DMS79 treated with DMSO at 0.1 percent for 48 hours (cell line): ENCODE measurements at regions not wholly inside any gene's neighbourhood (a gene's known extent, or its start where the extent isn't known, plus 50 kb on each side); places are given as distances from the start of the nearest gene placed in this dataset.
A peak's percentile ranks its signal among the peaks of the same experiment; 100 is the strongest.

Experiments used
- DNase-seq: peaks from one replicate; lab custom pipeline; 2025; lab: John Stamatoyannopoulos, UW

DNA sequence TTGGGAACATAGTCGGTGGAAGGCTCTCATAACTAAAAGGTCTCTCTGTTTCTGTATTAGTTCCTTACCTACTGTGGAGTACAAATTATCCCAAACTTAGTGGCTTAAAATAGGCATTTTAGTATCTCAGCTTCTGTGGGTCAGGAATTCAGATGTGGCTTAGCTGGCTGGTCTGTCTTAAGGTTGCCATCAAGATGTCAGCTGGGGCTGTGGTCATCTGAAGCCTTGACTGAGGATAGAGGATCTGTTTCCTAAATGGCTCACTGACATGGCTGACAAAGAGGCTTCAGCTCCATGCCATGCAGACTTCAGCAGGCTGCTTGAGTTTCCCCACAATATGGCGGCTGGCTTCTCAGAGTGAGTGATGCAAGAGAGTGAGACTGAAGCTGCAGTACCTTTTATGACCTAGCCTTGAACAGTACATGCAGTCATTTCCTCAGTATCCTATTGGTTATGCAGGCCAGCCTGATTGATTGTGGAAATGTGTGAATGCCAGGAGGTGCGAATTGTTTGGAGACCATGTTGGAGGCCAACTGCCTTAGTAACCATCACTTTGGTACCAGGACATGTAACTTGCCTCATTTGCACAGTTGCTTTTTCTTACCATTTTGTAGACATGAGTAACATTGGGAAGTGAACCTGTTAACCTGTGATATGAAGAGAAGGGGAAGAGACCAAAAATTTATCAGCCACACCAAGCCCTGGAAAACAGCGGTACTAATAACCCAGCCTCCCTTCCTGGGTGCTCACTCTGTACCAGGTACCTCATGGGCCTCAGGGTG is 152.8 kb upstream of the IER5L start:
- DNase-seq = no peak

DNA sequence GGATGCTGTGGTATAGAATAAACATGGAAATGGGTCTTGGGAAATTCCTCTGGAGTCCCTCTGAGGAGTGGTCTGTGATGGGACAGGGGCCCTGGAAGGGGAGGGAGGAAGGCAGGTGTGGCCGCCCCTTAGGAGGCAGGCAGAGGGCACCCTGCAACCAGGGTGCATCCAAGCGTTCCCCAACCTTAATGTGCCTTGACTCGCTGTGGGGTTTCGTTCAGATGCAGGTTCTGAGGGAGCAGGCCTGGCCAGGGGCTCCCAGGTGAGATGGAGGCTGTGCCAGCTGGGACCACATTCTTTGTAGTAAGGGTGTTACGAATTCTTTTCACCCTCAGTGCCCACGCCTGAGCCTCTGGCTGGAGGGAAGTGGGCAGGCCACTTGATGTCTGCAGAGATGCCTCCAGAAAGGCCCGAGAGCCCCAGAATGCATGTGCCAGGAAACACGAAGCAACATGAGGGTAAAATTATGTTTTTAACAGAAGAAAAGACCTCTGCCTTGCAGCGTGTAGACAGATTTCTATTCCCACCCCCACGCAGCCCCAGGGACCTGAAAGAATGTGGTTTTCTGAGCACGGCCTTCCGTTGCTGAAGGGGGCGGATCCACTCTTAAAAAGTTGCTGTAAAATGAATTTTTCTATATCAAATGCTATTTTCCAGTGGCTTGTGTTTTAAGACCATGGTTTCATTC is 150.4 kb upstream of the IER5L start:
- DNase-seq = no peak

DNA sequence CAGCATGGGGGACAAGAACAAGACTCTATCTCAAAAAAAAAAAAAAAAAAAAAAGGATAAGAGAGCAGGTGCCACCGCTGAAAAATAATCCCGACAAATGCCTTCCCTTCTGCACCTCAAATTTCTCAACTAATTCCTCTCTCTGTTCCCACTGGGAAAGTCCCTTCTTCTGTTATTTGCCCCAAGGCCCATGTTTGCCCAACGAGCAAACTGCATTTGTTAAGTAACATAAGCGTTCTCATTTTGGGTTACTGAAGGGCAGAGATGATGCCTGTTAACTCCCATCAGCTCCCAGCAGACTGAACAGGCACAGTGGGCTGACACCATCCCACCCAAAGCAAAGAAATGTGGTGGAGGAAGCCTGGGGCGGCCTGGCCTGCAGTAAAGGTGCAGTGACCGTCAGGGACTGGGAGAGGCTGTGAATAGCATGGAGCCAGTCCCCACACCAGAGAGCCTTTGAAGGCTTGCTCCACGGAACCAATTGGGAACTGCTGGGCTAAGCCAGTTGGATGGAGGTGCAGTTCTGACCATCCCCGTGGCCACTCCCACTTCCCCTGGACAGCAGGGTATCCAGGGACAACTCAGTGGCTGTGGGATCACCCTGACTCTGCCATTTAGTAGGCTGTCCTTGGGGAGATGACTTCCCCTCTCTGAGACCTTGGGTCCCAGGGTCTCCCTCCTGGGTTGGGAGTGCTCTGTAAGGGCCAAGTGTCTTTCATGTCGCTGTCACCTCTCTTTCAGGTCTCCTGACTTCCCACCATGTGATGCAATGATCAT is 149.7 kb upstream of the IER5L start:
- DNase-seq = no peak

DNA sequence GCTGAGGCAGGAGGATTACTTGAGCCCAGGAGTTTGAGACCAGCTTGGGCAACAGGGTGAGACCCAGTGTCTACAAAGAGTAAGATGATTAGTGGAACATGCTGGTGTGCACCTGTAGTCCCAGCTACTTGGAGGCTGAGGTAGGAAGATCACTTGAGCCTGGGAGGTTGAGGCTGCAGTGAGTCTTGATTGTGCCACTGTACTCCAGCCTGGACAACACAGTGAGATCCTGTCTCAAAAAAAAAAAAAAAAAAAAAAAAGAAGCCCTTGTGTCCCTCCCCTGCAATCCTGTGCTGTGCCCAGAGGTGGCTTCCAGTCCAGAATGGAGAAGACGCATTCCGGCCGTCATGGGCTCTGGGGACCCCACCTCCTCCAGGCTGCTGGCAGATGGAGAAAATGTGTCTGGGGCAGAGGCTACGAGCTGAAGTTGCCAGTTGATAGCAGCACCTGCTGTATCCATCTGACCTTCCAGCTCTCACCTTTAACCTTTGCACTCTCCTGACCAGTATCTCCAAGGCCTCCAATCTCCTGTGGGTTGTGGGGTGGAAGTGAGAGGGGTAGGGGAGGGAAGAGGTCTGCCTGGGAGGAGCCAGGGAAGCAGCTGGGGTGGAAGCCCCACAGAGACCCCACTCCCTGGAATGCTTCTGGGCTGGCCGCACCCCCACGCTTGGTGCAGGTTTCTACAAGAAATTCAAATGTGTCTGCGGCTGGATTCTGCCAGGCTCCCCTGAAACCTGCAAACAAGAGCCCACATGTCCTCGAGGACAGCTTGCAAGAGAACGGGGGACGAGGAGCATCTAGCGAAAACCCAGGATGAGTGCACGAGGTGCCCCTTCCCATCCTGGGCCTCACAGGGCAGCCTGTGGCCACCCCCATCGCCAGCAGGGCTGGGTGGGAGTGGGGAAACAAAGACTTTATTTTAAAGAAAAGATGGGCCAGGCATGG is 148.3 kb upstream of the IER5L start:
- no peak for DNase-seq

DNA sequence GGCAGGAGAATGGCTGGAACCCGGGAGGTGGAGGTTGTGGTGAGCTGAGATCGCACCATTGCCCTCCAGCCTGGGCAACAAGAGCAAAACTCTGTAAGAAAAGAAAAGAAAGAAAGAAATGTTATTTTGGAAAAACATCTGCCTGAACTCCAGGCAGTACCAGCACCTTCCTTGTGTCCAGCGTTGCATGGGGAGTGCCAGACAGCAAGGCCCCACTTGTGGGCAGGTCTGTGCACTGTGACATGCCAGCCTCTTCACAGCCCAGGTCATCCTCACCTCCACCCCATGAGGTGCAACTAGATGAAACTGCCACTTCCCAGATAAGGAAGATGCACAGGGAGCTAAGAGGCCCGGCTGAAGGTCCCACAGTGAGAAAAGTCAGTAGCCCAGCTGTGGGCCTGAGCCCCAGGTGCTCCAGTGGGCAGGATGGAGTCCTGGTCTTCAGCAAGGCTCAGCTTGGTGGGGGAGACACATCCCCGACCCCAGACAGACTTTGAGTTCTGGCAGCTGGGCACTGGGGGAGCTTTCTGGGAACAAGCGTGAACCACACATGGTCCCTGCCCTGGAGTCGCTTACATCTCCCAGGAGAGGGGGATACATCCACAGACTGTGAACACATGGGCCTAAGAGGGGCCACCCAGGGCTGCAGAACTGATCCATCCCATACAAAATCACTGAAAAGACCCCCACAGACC is 146.9 kb upstream of the IER5L start:
- DNase-seq = no peak

DNA sequence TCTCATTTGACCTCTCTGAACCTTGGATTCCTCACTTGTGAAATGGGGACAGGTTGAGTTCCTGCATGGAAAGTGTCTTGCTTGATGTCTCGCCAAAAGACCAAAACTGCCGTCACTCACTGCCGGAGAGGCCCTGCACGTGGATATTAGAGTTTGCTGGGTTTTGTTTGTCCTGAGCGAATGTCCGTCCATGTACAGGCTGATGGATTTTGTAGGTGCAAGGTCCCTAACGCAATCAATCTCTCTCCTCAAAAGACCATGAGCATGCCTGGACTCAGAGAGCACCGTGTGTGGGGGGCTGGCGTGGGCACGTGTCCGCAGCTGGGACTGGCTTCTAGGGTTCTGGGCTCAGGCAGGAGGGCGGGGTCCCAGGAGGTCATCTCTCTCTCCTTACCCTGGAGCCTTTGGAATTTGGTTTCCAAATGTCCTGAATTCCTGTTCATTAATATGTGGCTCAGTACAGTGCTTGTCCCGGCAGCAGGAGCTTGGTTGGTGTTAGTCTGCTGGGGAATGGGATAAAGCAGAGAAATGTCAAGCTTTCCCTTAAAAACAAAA is 146.0 kb upstream of the IER5L start:
- DNase-seq = no peak

DNA sequence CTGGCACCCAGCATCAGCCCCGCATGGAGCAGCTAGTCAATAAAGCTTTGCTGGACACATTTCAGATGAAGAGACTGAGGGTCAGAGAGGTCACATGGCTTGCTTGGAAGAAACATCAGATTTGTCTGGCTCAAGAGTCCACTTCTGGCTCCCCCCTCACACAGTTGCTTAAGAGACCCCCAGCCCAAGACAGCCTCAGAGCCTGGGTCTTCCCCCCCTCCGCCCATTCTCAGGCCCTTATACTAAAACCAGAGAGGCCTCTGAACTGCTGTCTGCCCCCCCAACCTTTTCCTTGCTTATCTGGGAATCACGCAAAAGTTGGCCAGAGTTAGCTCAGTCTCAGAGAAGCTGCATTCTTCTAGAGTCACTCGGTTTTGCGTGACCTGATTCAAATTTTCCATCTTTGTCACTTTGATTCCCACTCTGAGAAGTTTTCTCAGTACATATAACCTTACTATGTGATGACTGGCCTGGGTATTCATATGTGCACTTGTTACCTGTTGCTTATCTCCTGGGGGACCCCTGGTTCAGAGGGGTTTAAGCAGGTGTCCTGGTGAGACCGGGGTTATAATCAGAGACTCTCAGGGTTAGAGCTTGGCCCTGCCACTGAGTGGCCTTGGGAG is 145.4 kb upstream of the IER5L start:
- no peak for DNase-seq

DNA sequence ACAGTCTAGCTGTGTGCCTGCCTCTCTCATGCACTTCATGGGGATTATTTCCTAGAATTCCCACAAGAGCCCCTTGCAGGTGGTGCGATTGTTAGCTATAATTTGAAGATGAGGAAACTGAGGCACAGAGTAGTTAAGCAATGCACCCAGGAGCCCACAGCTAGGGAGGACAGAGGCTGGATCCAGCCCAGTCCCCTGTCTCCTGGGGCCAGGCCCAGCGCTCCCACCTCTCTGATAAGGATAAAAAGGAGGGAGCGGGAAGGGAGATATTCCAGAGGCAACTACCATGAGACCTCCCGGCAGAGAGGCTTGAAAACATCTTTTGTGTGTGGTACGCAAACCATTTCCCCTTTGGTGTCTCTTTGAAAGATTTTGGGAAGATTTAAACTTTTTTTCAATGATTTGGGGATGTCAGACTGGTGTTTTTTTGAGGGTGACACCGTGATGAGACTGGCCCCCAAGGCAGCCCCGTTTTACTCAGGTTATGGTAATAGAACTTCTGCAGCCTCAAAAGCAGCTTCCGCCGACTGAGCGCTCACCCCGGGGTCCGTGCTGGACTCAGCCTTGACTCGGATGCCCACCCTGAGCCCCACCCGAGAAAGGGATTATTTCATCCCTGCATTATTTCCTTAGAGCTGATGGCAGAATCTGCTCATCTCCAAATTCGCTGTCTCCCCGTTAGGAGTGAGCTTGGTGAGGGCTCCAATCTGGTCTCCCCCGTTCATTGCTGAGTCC is 144.7 kb upstream of the IER5L start:
- no peak for DNase-seq

DNA sequence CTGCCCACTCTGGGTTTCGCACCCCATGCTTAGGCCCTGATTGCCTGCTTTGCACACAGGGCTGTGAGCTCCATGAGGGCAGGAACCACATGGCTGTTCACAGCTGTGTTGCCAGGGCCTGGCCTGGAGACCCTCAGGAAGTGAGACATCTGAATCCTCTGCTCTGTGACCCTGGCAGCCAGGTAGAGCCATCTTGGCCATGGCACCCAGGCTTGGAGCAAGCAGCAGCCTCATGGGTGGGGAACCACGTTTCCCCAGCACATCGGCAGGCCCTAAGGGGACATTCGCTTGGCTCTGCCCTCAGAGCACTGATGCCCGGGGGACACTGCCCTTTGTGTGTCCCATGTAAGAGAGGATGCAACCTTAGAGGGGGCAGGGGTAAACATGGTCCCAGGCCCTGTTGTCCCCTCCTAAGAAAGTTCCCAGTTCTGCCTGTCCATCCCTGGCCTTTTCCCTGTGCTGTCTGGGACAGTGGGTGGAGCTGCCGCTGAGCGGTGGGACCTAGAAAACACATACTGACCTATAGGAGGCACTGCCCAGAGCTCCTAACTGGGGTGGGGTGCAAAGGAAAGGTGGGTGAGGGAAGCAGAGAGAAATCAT is 144.1 kb upstream of the IER5L start:
- DNase-seq = no peak

DNA sequence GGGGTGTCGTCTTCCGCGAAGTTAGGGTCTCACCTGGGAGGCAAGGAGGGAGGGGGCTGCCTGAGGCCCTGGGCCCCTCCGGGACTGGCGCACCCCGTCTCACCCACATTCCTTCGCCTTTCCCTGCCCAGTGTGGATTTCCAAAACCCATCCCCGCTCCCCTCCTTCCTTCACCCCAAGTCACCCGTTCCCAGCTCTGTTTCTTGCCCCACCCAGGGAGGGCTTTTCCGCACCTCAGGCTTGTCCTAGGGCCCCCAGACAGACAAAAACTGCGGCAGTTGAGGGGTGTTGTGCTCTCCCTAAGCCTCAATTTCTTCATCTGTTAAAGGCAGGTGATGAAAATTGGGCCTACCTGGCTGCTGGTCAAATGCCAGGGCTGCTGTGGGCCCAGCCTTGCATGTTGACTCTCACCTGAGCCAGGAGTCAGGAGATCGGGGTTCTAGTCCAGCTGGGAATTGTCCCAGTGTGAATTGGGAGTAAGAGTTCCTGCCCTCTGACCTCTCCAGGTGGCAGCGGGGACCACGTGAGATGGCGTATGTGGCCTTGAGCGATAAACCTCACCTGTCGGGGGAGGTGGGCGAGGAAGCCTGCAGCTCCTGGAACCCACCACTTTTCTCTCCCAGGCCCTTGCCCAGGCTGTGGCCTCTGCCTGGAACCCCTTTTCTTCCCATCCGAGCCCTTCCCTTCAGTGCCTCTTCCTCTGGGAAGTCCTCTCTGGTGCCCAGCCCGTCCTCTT is 143.4 kb upstream of the IER5L start:
- no peak for DNase-seq

DNA sequence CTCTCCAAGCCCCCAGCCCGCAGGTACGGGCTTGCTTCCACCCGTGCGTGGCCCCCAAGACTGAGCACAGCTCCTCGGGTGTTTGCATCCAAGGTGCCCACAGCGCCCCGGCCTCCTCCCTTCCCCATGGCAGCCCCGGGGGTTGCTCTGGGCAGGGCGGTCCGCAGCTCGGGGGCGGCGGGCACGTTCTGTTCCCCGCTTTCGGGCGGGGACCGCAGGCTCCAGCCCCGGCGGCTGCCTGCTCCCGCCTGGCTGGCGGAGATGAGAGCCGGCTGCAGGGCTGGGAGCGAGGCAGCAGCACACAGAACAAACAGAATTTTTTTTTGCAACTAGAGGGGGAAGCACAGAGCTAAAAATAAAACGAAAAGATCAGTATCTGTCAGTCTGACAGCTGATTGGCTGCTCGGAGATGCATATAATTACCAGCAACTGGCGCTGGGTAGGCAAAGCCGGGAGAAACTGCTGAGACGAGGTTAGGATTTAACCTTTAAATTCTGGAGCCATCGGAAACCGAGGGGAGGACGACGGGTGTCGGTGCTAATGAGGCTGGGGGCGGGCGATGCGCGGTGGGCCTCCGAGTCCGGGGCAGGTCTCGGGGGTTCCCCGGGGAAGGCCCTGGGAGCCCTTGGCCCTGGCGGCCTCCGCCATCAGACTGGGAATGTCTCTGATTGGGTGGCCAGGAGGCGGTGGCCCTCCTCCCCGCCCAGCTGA is 142.7 kb upstream of the IER5L start:
- DNase-seq = peak; percentile 96

DNA sequence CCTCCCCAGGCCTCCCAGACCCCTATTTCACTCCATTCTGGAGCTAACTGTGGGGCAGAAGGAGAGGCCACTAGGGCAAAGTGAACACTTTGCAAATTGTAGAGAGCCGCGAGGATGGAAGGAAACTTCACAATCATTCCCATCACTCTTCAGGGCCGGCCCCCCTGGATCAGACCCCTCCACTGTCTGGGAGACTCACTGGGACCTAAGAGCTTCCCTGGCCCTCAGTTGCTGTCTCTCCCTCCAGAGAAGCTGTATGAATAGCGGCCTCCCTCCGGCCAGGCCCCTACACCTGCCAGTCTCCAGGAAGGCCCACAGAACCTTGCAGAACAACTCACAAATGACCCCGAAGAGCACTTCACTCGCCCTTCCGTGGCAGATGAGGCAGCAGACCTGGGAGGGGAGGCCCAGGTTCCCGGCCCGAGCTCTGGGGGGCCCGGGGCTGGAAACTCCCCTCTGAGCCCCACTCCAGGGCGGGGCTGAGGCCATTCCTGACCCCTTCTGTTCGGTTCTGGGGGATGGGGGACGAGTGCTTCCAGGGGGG is 141.9 kb upstream of the IER5L start:
- DNase-seq = peak; percentile 61

DNA sequence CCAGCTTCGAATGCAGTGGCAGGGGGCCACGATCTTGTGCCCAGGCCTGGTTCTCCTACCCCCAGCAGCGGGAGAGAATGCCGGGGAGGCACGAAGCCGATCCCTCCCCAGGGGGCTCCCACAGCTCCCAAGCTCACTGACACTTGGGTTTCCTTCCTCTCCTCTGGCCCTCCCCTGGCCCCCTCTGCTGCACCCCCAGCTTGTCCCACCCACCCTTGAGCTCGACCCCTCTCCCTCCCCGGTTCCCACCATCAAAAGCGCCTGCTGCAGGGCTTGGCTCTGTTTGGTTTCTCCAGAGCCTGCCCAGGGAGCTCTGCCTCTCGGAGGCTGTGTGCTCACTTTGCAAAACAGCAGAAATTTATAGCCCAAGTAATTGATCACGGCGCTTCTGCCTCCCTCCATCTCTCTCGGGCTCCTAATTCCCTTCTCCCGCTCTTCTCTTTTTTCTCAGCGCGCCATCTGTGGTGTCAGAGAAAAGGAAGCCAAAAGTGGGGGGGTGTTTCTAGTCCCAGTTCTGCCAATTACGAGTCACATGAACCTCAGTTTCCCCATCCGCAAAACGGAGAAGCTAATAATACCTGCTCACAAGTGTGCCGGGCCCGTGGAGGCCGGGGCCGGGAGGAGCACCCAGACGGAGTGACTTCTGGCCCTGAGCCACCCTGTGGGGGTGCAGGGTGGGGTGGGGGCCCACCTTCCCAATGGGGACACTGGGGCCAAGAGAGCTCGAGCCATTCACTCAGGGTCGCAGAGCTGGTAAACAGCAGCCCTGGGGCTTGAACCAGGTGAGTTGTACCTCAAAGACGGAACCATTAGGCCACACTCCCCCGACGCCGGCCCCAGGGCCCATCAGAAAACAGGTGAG is 141.2 kb upstream of the IER5L start:
- DNase-seq = no peak

DNA sequence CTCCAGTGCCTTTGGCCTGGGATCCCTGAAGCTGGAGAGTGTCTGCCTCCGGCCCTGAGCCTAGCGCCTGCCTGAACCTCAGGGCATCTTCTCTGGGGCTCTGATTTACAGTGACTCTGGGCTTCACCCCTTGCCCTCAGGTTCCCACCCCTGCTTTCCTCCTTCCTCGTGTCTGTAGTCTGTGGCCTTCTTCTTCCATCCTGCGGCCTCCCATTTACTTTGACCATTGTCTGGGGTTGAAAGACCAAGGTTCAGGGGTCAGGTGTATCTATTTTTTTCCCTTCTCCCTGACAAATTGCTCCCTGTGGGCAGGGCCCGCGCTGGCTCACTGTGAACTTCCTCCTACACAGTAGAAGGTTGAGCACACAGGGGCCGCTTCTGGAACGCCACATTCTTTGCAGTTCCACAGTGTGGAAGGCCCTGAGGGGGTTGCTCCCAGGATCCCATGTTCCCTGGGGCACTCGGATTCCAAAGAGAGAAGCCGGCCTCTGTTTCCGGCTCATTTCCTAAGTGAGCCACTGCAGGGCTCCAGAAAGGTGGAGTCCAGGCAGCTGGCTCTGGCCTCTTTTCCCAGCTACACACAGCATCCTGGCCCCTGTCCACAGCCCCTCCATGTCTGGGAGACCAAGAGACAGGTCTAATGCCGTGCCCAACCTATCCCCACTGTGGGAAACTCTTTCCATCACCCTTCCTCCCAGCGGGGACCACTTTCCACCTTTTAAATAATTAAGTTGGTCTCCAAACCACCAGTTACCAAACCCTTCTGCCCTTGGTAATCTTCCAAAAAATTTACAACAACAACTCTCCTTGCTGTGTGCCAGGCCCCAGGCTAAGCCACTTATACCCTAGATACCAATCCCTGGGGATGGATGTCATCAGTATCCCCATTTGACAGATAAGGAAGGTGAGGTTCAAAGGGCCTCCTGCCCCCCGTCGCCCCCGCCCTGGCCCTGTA is 140.3 kb upstream of the IER5L start:
- DNase-seq = peak; percentile 43
